HAP-1 (cell line): ENCODE measurements at regions not wholly inside any gene's neighbourhood (a gene's known extent, or its start where the extent isn't known, plus 50 kb on each side); places are given as distances from the start of the nearest gene placed in this dataset.
"Not testable (repeated sequence)": the region's sequence is repeated elsewhere in the genome, so short reads cannot be mapped to it uniquely, and the experiment has no call there.

Source experiments
- DNase-seq, 2 experiments: peaks; one replicate each; pipeline ENCODE4 v3.0.0-alpha.2; 2016 to 2020; ENCODE audit warnings: low spot score in 2 of 2
- H3K27me3 ChIP-seq: fragments of 250-450 bp; sonication (Bioruptor Pico); 2 replicates; pipeline ENCODE4 v1.5.1; 2020; ENCODE audit warnings: low read depth, mild to moderate bottlenecking, moderate library complexity
- H3K36me3 ChIP-seq: fragments of 250-450 bp; sonication (Bioruptor Pico); replicated peaks from 2 replicates; pipeline ENCODE4 v1.5.1; 2020; ENCODE audit warnings: mild to moderate bottlenecking
- H3K4me1 ChIP-seq: fragments of 250-450 bp; sonication (Bioruptor Pico); 2 replicates; pipeline ENCODE4 v1.5.1; 2020; ENCODE audit warnings: mild to moderate bottlenecking
- H3K4me3 ChIP-seq: fragments of 250-450 bp; sonication (Bioruptor Pico); 2 replicates; pipeline ENCODE4 v1.5.1; 2020; ENCODE audit warnings: mild to moderate bottlenecking, moderate library complexity
- H3K9me3 ChIP-seq: fragments of 250-450 bp; sonication (Bioruptor Pico); 2 replicates; pipeline ENCODE4 v1.5.1; 2020; ENCODE audit warnings: mild to moderate bottlenecking, moderate library complexity
- in situ Hi-C: fragments of 300-500 bp; cut with MboI; formaldehyde crosslinking; loops from 3 replicates; pipeline ENCODE4 v1.14.3; 2020; ENCODE audit warnings: low sequenced_read_pairs, inconsistent platforms, mixed read lengths

- in situ Hi-C loops, result no loop called here
- DNase-seq, result no peak
- Histone ChIP-seq H3K36me3 (no peaks in the 10 kb centered on the region), H3K4me1 (no peaks in the 10 kb centered on the region), H3K27me3 (no peaks in the 10 kb centered on the region), H3K4me3 (no peak overlapping the region), H3K9me3 (peaks cover 2% of the 10 kb centered on the region; the same call in 1 of the 2 replicates)
Observed at GRCh38 chr13:21871382-21871781, 200.5 kb downstream of the FGF9 start.

GRCh38 chr13:21871919-21872318 lies 201.0 kb downstream of the FGF9 start:
- Histone ChIP-seq H3K4me3 (no peak overlapping the region), H3K4me1 (no peaks in the 10 kb centered on the region), H3K9me3 (peaks cover 2% of the 10 kb centered on the region; the same call in 1 of the 2 replicates), H3K27me3 (no peaks in the 10 kb centered on the region), H3K36me3 (no peaks in the 10 kb centered on the region)
- in situ Hi-C loops, result no loop called here
- no peak for DNase-seq

GRCh38 chr13:21872795-21873194 lies 201.9 kb downstream of the FGF9 start:
- in situ Hi-C loops, result no loop called here
- no peak overlapping the region for H3K4me3 ChIP-seq
- no peaks in the 10 kb centered on the region for H3K27me3 ChIP-seq
- H3K9me3 ChIP-seq, result peaks cover 4% of the 10 kb centered on the region; the same call in 1 of the 2 replicates
- DNase-seq, result no peak
- no peaks in the 10 kb centered on the region for H3K4me1 ChIP-seq
- H3K36me3 ChIP-seq, result no peaks in the 10 kb centered on the region

- in situ Hi-C loops, result loop anchor here (25.0 kb wide), 1 partner anchor 88 kb away; no protein-coding TSS in a partner anchor
- DNase-seq, result no peak
- Histone ChIP-seq H3K4me3 (no peak overlapping the region), H3K27me3 (no peaks in the 10 kb centered on the region), H3K36me3 (no peaks in the 10 kb centered on the region), H3K9me3 (peaks cover 5% of the 10 kb centered on the region; the same call in 1 of the 2 replicates), H3K4me1 (no peaks in the 10 kb centered on the region)
Observed at GRCh38 chr13:21875116-21875515, 204.2 kb downstream of the FGF9 start.

- in situ Hi-C loops, result loop anchor here (25.0 kb wide), 1 partner anchor 92 kb away; no protein-coding TSS in a partner anchor
- peaks cover 8% of the 10 kb centered on the region; the same call in 1 of the 2 replicates for H3K9me3 ChIP-seq
- H3K4me3 ChIP-seq, result no peak overlapping the region
- no peaks in the 10 kb centered on the region for H3K36me3 ChIP-seq
- H3K27me3 ChIP-seq, result no peaks in the 10 kb centered on the region
- no peaks in the 10 kb centered on the region for H3K4me1 ChIP-seq
- DNase-seq, result no peak
Observed at GRCh38 chr13:21879263-21879914, 208.5 kb downstream of the FGF9 start.

GRCh38 chr13:21882766-21883165 lies 211.9 kb downstream of the FGF9 start:
- no peak for DNase-seq
- in situ Hi-C loops, result loop anchor here (25.0 kb wide), 1 partner anchor 95 kb away; no protein-coding TSS in a partner anchor
- no peaks in the 10 kb centered on the region for H3K36me3 ChIP-seq
- no peaks in the 10 kb centered on the region for H3K4me1 ChIP-seq
- no peak overlapping the region for H3K4me3 ChIP-seq
- no peaks in the 10 kb centered on the region for H3K27me3 ChIP-seq
- peaks cover 7% of the 10 kb centered on the region; the same call in 1 of the 2 replicates for H3K9me3 ChIP-seq

- Histone ChIP-seq H3K27me3 (no peaks in the 10 kb centered on the region), H3K9me3 (peaks cover 7% of the 10 kb centered on the region), H3K4me3 (no peak overlapping the region), H3K4me1 (no peaks in the 10 kb centered on the region), H3K36me3 (no peaks in the 10 kb centered on the region)
- in situ Hi-C loops, result loop anchor here (25.0 kb wide), 1 partner anchor 96 kb away; no protein-coding TSS in a partner anchor
- no peak for DNase-seq
Observed at GRCh38 chr13:21883713-21884112, 212.8 kb downstream of the FGF9 start.

GRCh38 chr13:21884299-21884909 lies 213.5 kb downstream of the FGF9 start:
- Histone ChIP-seq H3K27me3 (no peaks in the 10 kb centered on the region), H3K36me3 (no peaks in the 10 kb centered on the region), H3K4me1 (no peaks in the 10 kb centered on the region), H3K4me3 (no peak overlapping the region), H3K9me3 (peaks cover 7% of the 10 kb centered on the region)
- DNase-seq, result no peak
- in situ Hi-C loops, result loop anchor here (25.0 kb wide), 1 partner anchor 97 kb away; no protein-coding TSS in a partner anchor

GRCh38 chr13:21884965-21885567 lies 214.2 kb downstream of the FGF9 start:
- Histone ChIP-seq H3K4me1 (no peaks in the 10 kb centered on the region), H3K27me3 (no peaks in the 10 kb centered on the region), H3K4me3 (no peak overlapping the region), H3K9me3 (peaks cover 5% of the 10 kb centered on the region), H3K36me3 (no peaks in the 10 kb centered on the region)
- in situ Hi-C loops, result loop anchor here (25.0 kb wide), 1 partner anchor 98 kb away; no protein-coding TSS in a partner anchor
- DNase-seq, result no peak

- H3K4me3 ChIP-seq, result no peak overlapping the region
- H3K4me1 ChIP-seq, result no peaks in the 10 kb centered on the region
- no peaks in the 10 kb centered on the region for H3K27me3 ChIP-seq
- H3K9me3 ChIP-seq, result peaks cover 5% of the 10 kb centered on the region
- DNase-seq, result no peak
- in situ Hi-C loops, result loop anchor here (25.0 kb wide), 1 partner anchor 98 kb away; no protein-coding TSS in a partner anchor
- no peaks in the 10 kb centered on the region for H3K36me3 ChIP-seq
Observed at GRCh38 chr13:21885714-21886224, 214.9 kb downstream of the FGF9 start.

GRCh38 chr13:21889651-21890050 lies 218.8 kb downstream of the FGF9 start:
- Histone ChIP-seq H3K9me3 (peaks cover 2% of the 10 kb centered on the region), H3K4me3 (no peak overlapping the region), H3K4me1 (no peaks in the 10 kb centered on the region), H3K27me3 (no peaks in the 10 kb centered on the region), H3K36me3 (no peaks in the 10 kb centered on the region)
- DNase-seq, result no peak
- in situ Hi-C loops, result loop anchor here (25.0 kb wide), 1 partner anchor 102 kb away; no protein-coding TSS in a partner anchor

GRCh38 chr13:21890220-21890619 lies 219.3 kb downstream of the FGF9 start:
- H3K27me3 ChIP-seq, DNase-seq, H3K36me3 ChIP-seq, H3K4me1 ChIP-seq, H3K9me3 ChIP-seq, H3K4me3 ChIP-seq: not testable (repeated sequence)
- in situ Hi-C loops, result loop anchor here (25.0 kb wide), 1 partner anchor 103 kb away; no protein-coding TSS in a partner anchor

- in situ Hi-C loops, result loop anchor here (25.0 kb wide), 1 partner anchor 107 kb away; no protein-coding TSS in a partner anchor
- DNase-seq, result no peak
Observed at GRCh38 chr13:21894091-21894490, 223.2 kb downstream of the FGF9 start.

More at GRCh38 chr13:21894091-21894490, 223.2 kb downstream of the FGF9 start:
- H3K4me3 ChIP-seq, result no peak overlapping the region
- no peaks in the 10 kb centered on the region for H3K27me3 ChIP-seq
- no peaks in the 10 kb centered on the region; the same call in 1 of the 2 replicates for H3K9me3 ChIP-seq
- H3K4me1 ChIP-seq, result no peaks in the 10 kb centered on the region
- H3K36me3 ChIP-seq, result no peaks in the 10 kb centered on the region
